ENCODE measurements at regions not wholly inside any gene's neighbourhood (a gene's known extent, or its start where the extent isn't known, plus 50 kb on each side); places are given as distances from the start of the nearest gene placed in this dataset.

- TF ChIP-seq CTCF (conservative IDR thresholded peaks at IDR 0.05; ENCODE audit: low read depth in 2 of 2) (no peak), EZH2 (IDR thresholded peaks at IDR 0.05; ENCODE audit: low read depth, unreplicated experiment) (no peak), POLR2AphosphoS5 (IDR thresholded peaks at IDR 0.05; ENCODE audit: low read depth) (no peak), EZH2phosphoT487 (IDR thresholded peaks at IDR 0.05; ENCODE audit: unreplicated experiment) (no peak), JUNB (IDR thresholded peaks at IDR 0.05; ENCODE audit: unreplicated experiment) (no peak), CREB1 (CRISPR knock-in tag; IDR thresholded peaks at IDR 0.05; ENCODE audit: low read depth) (no peak), REST (IDR thresholded peaks at IDR 0.05; ENCODE audit: unreplicated experiment) (no peak)
Measured at GRCh38 chr3:13689373-13690260, 140.7 kb downstream of the FBLN2 start.

Measured in GM23338 (cell line).